K562 (cell line): ENCODE measurements at regions not wholly inside any gene's neighbourhood (a gene's known extent, or its start where the extent isn't known, plus 50 kb on each side); places are given as distances from the start of the nearest gene placed in this dataset.

Experiments used
- CTCF ChIP-seq, 3 experiments: IDR thresholded peaks in 2 of 3; conservative IDR thresholded peaks in 1 of 3; 2 replicates each; pipeline ENCODE4 v1.5.1; 2011 to 2012; ENCODE audit warnings: low read length in 3 of 3, mild to moderate bottlenecking in 3 of 3, control low read depth in 2 of 3, improper control_type of control experiment in 1 of 3, inconsistent platforms in 1 of 3, low read depth in 1 of 3, mixed read lengths in 1 of 3, moderate library complexity in 1 of 3; ENCODE audit not compliant: insufficient read depth in 2 of 3
- MAFF ChIP-seq: IDR thresholded peaks from 2 replicates; pipeline ENCODE4 v1.6.1; 2012; ENCODE audit warnings: low read length, improper control_type of control experiment
- NFE2 ChIP-seq: IDR thresholded peaks from 2 replicates; pipeline ENCODE4 v1.6.1; 2014; ENCODE audit warnings: antibody characterized with exemption, low read depth
- PATZ1 ChIP-seq: fragments of 250-450 bp; sonication (Bioruptor Pico); IDR thresholded peaks from 2 replicates; pipeline ENCODE4 v1.5.0; 2020; ENCODE audit warnings: mild to moderate bottlenecking, borderline replicate concordance
- PHF8 ChIP-seq: fragments of 200-600 bp; sonication (generic); IDR thresholded peaks from 2 replicates; pipeline ENCODE4 v1.6.1; 2012; ENCODE audit warnings: mixed run types, mild to moderate bottlenecking, inconsistent platforms, low read length, moderate library complexity, borderline replicate concordance
- POLR2AphosphoS5 ChIP-seq: IDR thresholded peaks from 2 replicates; pipeline ENCODE4 v1.6.1; 2011; ENCODE audit warnings: mild to moderate bottlenecking, low read depth, low read length, moderate library complexity; ENCODE audit not compliant: control insufficient read depth, insufficient read depth
- SMC3 ChIP-seq: conservative IDR thresholded peaks from 2 replicates; pipeline ENCODE4 v1.6.1; 2011; ENCODE audit warnings: low read depth, low read length, improper control_type of control experiment; ENCODE audit not compliant: insufficient read depth
- SREBF1 ChIP-seq: fragments of 150-350 bp; IDR thresholded peaks from 2 replicates; pipeline ENCODE4 v1.6.1; 2014; ENCODE audit warnings: antibody characterized with exemption, low read depth, low read length, borderline replicate concordance
- STAG1 ChIP-seq: sonication (generic); formaldehyde crosslinking; IDR thresholded peaks from 2 replicates; pipeline ENCODE4 v1.5.0; 2020; ENCODE audit warnings: missing genetic modification reagents, borderline replicate concordance
- ZFP36 ChIP-seq: fragments of 150-350 bp; IDR thresholded peaks from 2 replicates; pipeline ENCODE4 v1.6.1; 2018; ENCODE audit warnings: low read length, low read depth; ENCODE audit not compliant: partially characterized antibody
- ZNF133 ChIP-seq: fragments of 250-450 bp; sonication (Bioruptor Pico); IDR thresholded peaks from 2 replicates; pipeline ENCODE4 v1.4.0; 2020; ENCODE audit warnings: mild to moderate bottlenecking
- ZNF274 ChIP-seq: IDR thresholded peaks from 2 replicates; pipeline ENCODE4 v1.6.1; 2011; ENCODE audit warnings: low read depth, mild to moderate bottlenecking, low read length, moderate library complexity, borderline replicate concordance

- TF ChIP-seq PATZ1 (CRISPR knock-in tag) (no peak), STAG1 (CRISPR knock-in tag) (no peak), SREBF1 (no peak), POLR2AphosphoS5 (no peak), PHF8 (no peak), SMC3 (no peak), ZNF133 (no peak), NFE2 (no peak), ZFP36 (no peak), MAFF (peak; percentile 7; the same call in 1 of the 2 replicates), CTCF (IDR thresholded peaks at IDR 0.05 in 2 of 3, conservative IDR thresholded peaks at IDR 0.05 in 1 of 3; ENCODE audit: insufficient read depth in 2 of 3, low read depth in 1 of 3, low read length in 3 of 3) (no peak), ZNF274 (no peak)
Observed at GRCh38 chr16:74169687-74170376, 126.8 kb upstream of the PSMD7 start.
